ENCODE measurements at regions not wholly inside any gene's neighbourhood (a gene's known extent, or its start where the extent isn't known, plus 50 kb on each side); places are given as distances from the start of the nearest gene placed in this dataset.

DNA sequence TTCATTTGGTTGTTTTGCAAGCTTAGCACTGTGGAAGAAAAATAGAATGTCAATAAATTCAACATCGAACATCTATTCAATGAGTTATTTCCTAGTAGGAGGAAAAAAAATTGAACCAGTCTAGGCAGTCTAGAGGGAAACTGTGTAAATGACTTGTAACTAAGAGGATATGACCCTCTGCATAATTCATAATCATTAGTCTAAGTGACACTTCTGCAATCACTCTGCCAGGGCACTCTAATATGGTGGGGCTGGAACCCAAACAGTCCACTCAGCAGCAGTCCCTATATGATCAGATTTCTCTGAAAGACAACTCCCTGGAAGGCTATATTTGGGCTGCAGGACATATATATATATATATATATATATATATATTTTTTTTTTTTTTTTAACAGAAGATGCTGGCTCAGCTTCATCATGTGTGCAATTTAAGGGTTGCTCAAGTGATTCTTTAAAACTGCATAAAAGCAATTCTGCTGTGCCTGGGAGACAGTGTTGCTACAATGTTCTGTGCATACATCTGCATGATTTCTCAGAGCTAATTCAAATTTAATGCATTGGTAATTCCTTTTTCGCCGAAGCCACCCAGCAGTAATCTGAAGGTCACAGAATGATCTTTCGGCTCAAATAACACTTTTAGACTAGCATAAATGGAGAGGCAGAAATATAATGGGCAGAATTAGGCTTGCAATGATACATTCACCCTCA lies 482.1 kb upstream of the ZNF608 start:
- no peak for TF ChIP-seq POLR2A (IDR thresholded peaks at IDR 0.05)
- TF ChIP-seq, protein P1, sequence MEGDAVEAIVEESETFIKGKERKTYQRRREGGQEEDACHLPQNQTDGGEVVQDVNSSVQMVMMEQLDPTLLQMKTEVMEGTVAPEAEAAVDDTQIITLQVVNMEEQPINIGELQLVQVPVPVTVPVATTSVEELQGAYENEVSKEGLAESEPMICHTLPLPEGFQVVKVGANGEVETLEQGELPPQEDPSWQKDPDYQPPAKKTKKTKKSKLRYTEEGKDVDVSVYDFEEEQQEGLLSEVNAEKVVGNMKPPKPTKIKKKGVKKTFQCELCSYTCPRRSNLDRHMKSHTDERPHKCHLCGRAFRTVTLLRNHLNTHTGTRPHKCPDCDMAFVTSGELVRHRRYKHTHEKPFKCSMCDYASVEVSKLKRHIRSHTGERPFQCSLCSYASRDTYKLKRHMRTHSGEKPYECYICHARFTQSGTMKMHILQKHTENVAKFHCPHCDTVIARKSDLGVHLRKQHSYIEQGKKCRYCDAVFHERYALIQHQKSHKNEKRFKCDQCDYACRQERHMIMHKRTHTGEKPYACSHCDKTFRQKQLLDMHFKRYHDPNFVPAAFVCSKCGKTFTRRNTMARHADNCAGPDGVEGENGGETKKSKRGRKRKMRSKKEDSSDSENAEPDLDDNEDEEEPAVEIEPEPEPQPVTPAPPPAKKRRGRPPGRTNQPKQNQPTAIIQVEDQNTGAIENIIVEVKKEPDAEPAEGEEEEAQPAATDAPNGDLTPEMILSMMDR (IDR thresholded peaks at IDR 0.05) = no peak

All from lower leg skin (tissue), 3 donors.